H9 (cell line): ENCODE measurements at regions not wholly inside any gene's neighbourhood (a gene's known extent, or its start where the extent isn't known, plus 50 kb on each side); places are given as distances from the start of the nearest gene placed in this dataset.

Experiments
- DNase-seq: peaks from one replicate; pipeline ENCODE4 v3.0.0-alpha.2; 2017
- H2AFZ ChIP-seq: one replicate; pipeline ENCODE4 v1.6.1; 2013; ENCODE audit warnings: mild to moderate bottlenecking, low read length, control low read depth, moderate library complexity
- H2AK5ac ChIP-seq: 2 replicates; pipeline ENCODE4 v1.6.1; 2013; ENCODE audit warnings: low read length, control low read depth, mixed read lengths; ENCODE audit not compliant: insufficient read length
- H2BK120ac ChIP-seq: one replicate; pipeline ENCODE4 v1.6.1; 2013; ENCODE audit warnings: low read depth, mild to moderate bottlenecking, low read length, control low read depth, inconsistent platforms; ENCODE audit not compliant: poor library complexity, severe bottlenecking
- H2BK12ac ChIP-seq: 2 replicates; pipeline ENCODE4 v1.6.1; 2013; ENCODE audit warnings: low read length, control low read depth, mixed read lengths, low read depth; ENCODE audit not compliant: insufficient read length
- H2BK15ac ChIP-seq: 2 replicates; pipeline ENCODE4 v1.6.1; 2013; ENCODE audit warnings: low read depth, low read length, control low read depth
- H2BK20ac ChIP-seq: one replicate; pipeline ENCODE4 v1.6.1; 2013; ENCODE audit warnings: low read depth, mild to moderate bottlenecking, low read length, control low read depth, inconsistent platforms; ENCODE audit not compliant: poor library complexity, severe bottlenecking
- H2BK5ac ChIP-seq: 2 replicates; pipeline ENCODE4 v1.6.1; 2013; ENCODE audit warnings: low read length, control low read depth, mixed read lengths; ENCODE audit not compliant: insufficient read length
- H3K14ac ChIP-seq: 2 replicates; pipeline ENCODE4 v1.6.1; 2013; ENCODE audit warnings: low read length, control low read depth; ENCODE audit not compliant: insufficient read depth
- H3K18ac ChIP-seq: 2 replicates; pipeline ENCODE4 v1.6.1; 2013; ENCODE audit warnings: low read depth, mild to moderate bottlenecking, mixed read lengths, low read length, control low read depth; ENCODE audit not compliant: insufficient read length
- H3K23ac ChIP-seq: 2 replicates; pipeline ENCODE4 v1.6.1; 2013; ENCODE audit warnings: low read length, control low read depth, mixed read lengths, low read depth; ENCODE audit not compliant: insufficient read length
- H3K23me2 ChIP-seq: 2 replicates; pipeline ENCODE4 v1.6.1; 2013; ENCODE audit warnings: low read depth, mild to moderate bottlenecking, mixed read lengths, low read length, control low read depth; ENCODE audit not compliant: insufficient read length, poor library complexity, severe bottlenecking
- H3K27ac ChIP-seq: 2 replicates; pipeline ENCODE4 v1.5.1; 2013; ENCODE audit warnings: low read length, control low read depth, mixed read lengths, low read depth; ENCODE audit not compliant: insufficient read length
- H3K27me3 ChIP-seq: 2 replicates; pipeline ENCODE4 v1.6.1; 2013; ENCODE audit warnings: low read length, control low read depth, inconsistent platforms; ENCODE audit not compliant: insufficient read depth
- H3K4ac ChIP-seq: 2 replicates; pipeline ENCODE4 v1.6.1; 2013; ENCODE audit warnings: low read depth, mild to moderate bottlenecking, control low read depth, inconsistent platforms, low read length, moderate library complexity
- H3K4me1 ChIP-seq: 2 replicates; pipeline ENCODE4 v1.6.1; 2013; ENCODE audit warnings: low read length, control low read depth, inconsistent platforms; ENCODE audit not compliant: insufficient read depth
- H3K4me2 ChIP-seq: 2 replicates; pipeline ENCODE4 v1.6.1; 2013; ENCODE audit warnings: low read length, control low read depth, mixed read lengths; ENCODE audit not compliant: insufficient read length, insufficient read depth
- H3K56ac ChIP-seq: 2 replicates; pipeline ENCODE4 v1.6.1; 2013; ENCODE audit warnings: low read depth, mild to moderate bottlenecking, mixed read lengths, low read length, control low read depth; ENCODE audit not compliant: insufficient read length
- H3K79me1 ChIP-seq: 2 replicates; pipeline ENCODE4 v1.6.1; 2013; ENCODE audit warnings: low read depth, mild to moderate bottlenecking, moderate library complexity, low read length, control low read depth, inconsistent platforms; ENCODE audit not compliant: insufficient read depth, poor library complexity, severe bottlenecking
- H3K79me2 ChIP-seq: 2 replicates; pipeline ENCODE4 v1.6.1; 2013; ENCODE audit warnings: low read length, control low read depth, inconsistent platforms; ENCODE audit not compliant: insufficient read depth
- H3K9ac ChIP-seq: 2 replicates; pipeline ENCODE4 v1.6.1; 2013; ENCODE audit warnings: low read length, control low read depth, mixed read lengths; ENCODE audit not compliant: insufficient read length; ENCODE audit errors: extremely low read depth
- H3K9me3 ChIP-seq: one replicate; pipeline ENCODE4 v1.6.1; 2013; ENCODE audit warnings: low read depth, low read length, inconsistent platforms; ENCODE audit not compliant: control insufficient read depth
- H3T11ph ChIP-seq: one replicate; pipeline ENCODE4 v1.6.1; 2013; ENCODE audit warnings: mild to moderate bottlenecking, low read length, control low read depth, inconsistent platforms
- H4K20me1 ChIP-seq: one replicate; pipeline ENCODE4 v1.6.1; 2013; ENCODE audit not compliant: control insufficient read depth, insufficient read length, insufficient read depth
- H4K5ac ChIP-seq: 2 replicates; pipeline ENCODE4 v1.6.1; 2013; ENCODE audit warnings: low read depth, mild to moderate bottlenecking, mixed read lengths, low read length, control low read depth; ENCODE audit not compliant: insufficient read length
- H4K8ac ChIP-seq: replicated peaks from 2 replicates; pipeline ENCODE4 v1.6.1; 2013; ENCODE audit warnings: low read length, control low read depth, mixed read lengths, low read depth; ENCODE audit not compliant: insufficient read length
- H4K91ac ChIP-seq: 2 replicates; pipeline ENCODE4 v1.6.1; 2013; ENCODE audit warnings: low read depth, mild to moderate bottlenecking, moderate library complexity, mixed read lengths, low read length, control low read depth; ENCODE audit not compliant: insufficient read length
- H3K27ac Mint-ChIP-seq, 3 experiments: 2 replicates in 2 of 3; 3 replicates in 1 of 3; pipeline ENCODE4 v1.8.0; 2020 to 2021; ENCODE audit warnings: mixed read lengths in 3 of 3, mild to moderate bottlenecking in 1 of 3, moderate library complexity in 1 of 3
- H3K27me3 Mint-ChIP-seq: 2 replicates; pipeline ENCODE4 v1.8.0; 2021; ENCODE audit warnings: low read depth, mild to moderate bottlenecking, moderate library complexity, mixed read lengths
- H3K36me3 Mint-ChIP-seq, 3 experiments: 2 replicates in 2 of 3; 3 replicates in 1 of 3; pipeline ENCODE4 v1.8.0; 2020 to 2021; ENCODE audit warnings: low read depth in 3 of 3, mixed read lengths in 3 of 3; ENCODE audit not compliant: insufficient read depth in 1 of 3
- H3K4me1 Mint-ChIP-seq, 2 experiments: 2 replicates each; pipeline ENCODE4 v1.8.0; 2020; ENCODE audit warnings: mixed read lengths in 2 of 2
- H3K4me3 Mint-ChIP-seq, 2 experiments: 2 replicates in 1 of 2; 3 replicates in 1 of 2; pipeline ENCODE4 v1.8.0; 2020 to 2021; ENCODE audit warnings: mild to moderate bottlenecking in 2 of 2, mixed read lengths in 2 of 2, moderate library complexity in 1 of 2
- H3K9me3 Mint-ChIP-seq, 2 experiments: 2 replicates in 1 of 2; 3 replicates in 1 of 2; pipeline ENCODE4 v1.8.0; 2020; ENCODE audit warnings: mild to moderate bottlenecking in 2 of 2, mixed read lengths in 2 of 2, moderate library complexity in 1 of 2
- WGBS: extraction: QIAGEN DNeasy Blood & Tissue Kit; methylation state at CpG from one replicate; pipeline ENCODE4 v1.1.7; 2013; ENCODE audit warnings: missing lambda C conversion rate, low lambda C conversion rate, mixed read lengths; ENCODE audit not compliant: insufficient read length; ENCODE audit errors: extremely low coverage; 5-methylcytosine and 5-hydroxymethylcytosine counted together
- TF ChIP-seq, protein P1 (sequence below): fragments of 200-600 bp; sonication (generic); conservative IDR thresholded peaks from 3 replicates; pipeline ENCODE4 v1.8.0; 2021; ENCODE audit warnings: antibody characterized with exemption, mild to moderate bottlenecking

DNA sequence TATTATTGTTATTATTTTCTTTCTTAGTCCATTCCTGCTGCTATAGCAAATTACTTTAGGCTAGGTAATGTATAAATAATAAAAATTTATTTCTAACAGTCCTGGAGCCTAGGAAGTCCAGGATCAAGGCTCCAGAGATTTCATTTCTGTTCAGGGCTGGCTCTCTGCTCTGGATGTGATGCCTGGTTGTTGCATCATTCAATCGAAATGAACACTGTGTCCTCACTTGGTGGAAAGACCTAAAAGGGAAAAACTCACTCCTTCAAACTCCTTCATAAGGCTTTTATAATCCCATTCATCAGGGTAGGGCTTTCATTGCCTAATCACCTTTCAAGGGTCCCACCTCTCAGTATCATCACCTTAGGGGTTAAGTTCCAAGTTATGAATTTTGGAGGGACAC is 395.0 kb downstream of the EFNB2 start:
- H2BK5ac ChIP-seq = no peak overlapping the region
- H3K56ac ChIP-seq = no peak overlapping the region
- Mint-ChIP-seq H3K4me1 (peaks cover 27% of the 10 kb centered on the region in 2 experiments), H3K4me3 (no peak overlapping the region), H3K36me3 (peaks cover under 1 to 3% (median 2%) of the 10 kb centered on the region in 3 experiments; a peak in 4 of 7 replicates), H3K9me3 (peaks cover 0 to 2% of the 10 kb centered on the region in 2 experiments; a peak in 1 of 5 replicates), H3K27me3 (no peaks in the 10 kb centered on the region; the same call in 1 of the 2 replicates), H3K27ac (no peak overlapping the region)
- no peaks in the 10 kb centered on the region for H3K9me3 ChIP-seq
- H2BK20ac ChIP-seq = peak overlapping the region; percentile 75
- no peaks in the 10 kb centered on the region for H4K20me1 ChIP-seq
- H3K14ac ChIP-seq = no peak overlapping the region
- H3K9ac ChIP-seq = no peak overlapping the region
- H2AK5ac ChIP-seq = no peak overlapping the region
- no peak overlapping the region for H2BK120ac ChIP-seq
- H3K4me1 ChIP-seq = peaks cover 6% of the 10 kb centered on the region; the same call in 1 of the 2 replicates
- H3K27me3 ChIP-seq = no peaks in the 10 kb centered on the region
- no peak overlapping the region for H3T11ph ChIP-seq
- no peak overlapping the region for H3K23ac ChIP-seq
- no peaks in the 10 kb centered on the region for H3K23me2 ChIP-seq
- no CpG with 5 or more reads among the region's 1 CpG for WGBS
- H3K18ac ChIP-seq = no peak overlapping the region
- TF ChIP-seq, protein P1, sequence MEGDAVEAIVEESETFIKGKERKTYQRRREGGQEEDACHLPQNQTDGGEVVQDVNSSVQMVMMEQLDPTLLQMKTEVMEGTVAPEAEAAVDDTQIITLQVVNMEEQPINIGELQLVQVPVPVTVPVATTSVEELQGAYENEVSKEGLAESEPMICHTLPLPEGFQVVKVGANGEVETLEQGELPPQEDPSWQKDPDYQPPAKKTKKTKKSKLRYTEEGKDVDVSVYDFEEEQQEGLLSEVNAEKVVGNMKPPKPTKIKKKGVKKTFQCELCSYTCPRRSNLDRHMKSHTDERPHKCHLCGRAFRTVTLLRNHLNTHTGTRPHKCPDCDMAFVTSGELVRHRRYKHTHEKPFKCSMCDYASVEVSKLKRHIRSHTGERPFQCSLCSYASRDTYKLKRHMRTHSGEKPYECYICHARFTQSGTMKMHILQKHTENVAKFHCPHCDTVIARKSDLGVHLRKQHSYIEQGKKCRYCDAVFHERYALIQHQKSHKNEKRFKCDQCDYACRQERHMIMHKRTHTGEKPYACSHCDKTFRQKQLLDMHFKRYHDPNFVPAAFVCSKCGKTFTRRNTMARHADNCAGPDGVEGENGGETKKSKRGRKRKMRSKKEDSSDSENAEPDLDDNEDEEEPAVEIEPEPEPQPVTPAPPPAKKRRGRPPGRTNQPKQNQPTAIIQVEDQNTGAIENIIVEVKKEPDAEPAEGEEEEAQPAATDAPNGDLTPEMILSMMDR = no peak
- no peak for DNase-seq
- no peak overlapping the region for H2BK12ac ChIP-seq
- H4K8ac ChIP-seq = no peak overlapping the region
- no peak overlapping the region for H3K4me2 ChIP-seq
- no peak overlapping the region for H4K91ac ChIP-seq
- no peaks in the 10 kb centered on the region for H3K79me2 ChIP-seq
- no peak overlapping the region for H3K4ac ChIP-seq
- H4K5ac ChIP-seq = no peak overlapping the region
- no peak overlapping the region for H2AFZ ChIP-seq
- no peak overlapping the region for H3K27ac ChIP-seq
- no peaks in the 10 kb centered on the region for H3K79me1 ChIP-seq
- no peak overlapping the region for H2BK15ac ChIP-seq
